Left lung (tissue), 4 donors: ENCODE measurements at regions not wholly inside any gene's neighbourhood (a gene's known extent, or its start where the extent isn't known, plus 50 kb on each side); places are given as distances from the start of the nearest gene placed in this dataset.

Experiments used
- ATAC-seq: fragments of 200-7000 bp; cut with Tn5 transposase; one replicate; pipeline ENCODE4 v1.9.1; 2020; ENCODE audit warnings: moderate library complexity
- DNase-seq, 4 donors: peaks; one replicate each; pipeline ENCODE4 v3.0.0-alpha.2; 2013 to 2020
- H3K27ac ChIP-seq, 2 donors: fragments of 200-600 bp; sonication (generic) in 1 of 2; one replicate each; pipeline versions ENCODE4 v1.5.0 to v1.8.0; 2020 to 2021
- H3K27me3 ChIP-seq, 2 donors: fragments of 200-600 bp; sonication (generic) in 1 of 2; one replicate each; pipeline versions ENCODE4 v1.5.0 to v1.8.0; 2020 to 2021
- H3K36me3 ChIP-seq, 2 donors: fragments of 200-600 bp; sonication (generic) in 1 of 2; one replicate each; pipeline versions ENCODE4 v1.5.0 to v1.8.0; 2020 to 2021
- H3K4me1 ChIP-seq, 2 donors: fragments of 200-600 bp; one replicate each; pipeline ENCODE4 v1.8.0; 2021
- H3K4me3 ChIP-seq, 2 donors: fragments of 200-600 bp; sonication (generic) in 1 of 2; one replicate each; pipeline versions ENCODE4 v1.5.0 to v1.8.0; 2020 to 2021; ENCODE audit warnings: mild to moderate bottlenecking in 1 of 2
- H3K9me3 ChIP-seq, 2 donors: fragments of 200-600 bp; sonication (generic) in 1 of 2; one replicate each; pipeline versions ENCODE4 v1.5.0 to v1.8.0; 2020 to 2021
- intact Hi-C, 2 donors: fragments of 100-400 bp; cut with DNase I; formaldehyde crosslinking; loops; one replicate each; pipeline versions ENCODE4 v1.11.2 to v1.14.2; 2022
- TF ChIP-seq, protein P1 (sequence below), 2 donors: fragments of 200-600 bp; sonication (generic) in 1 of 2; IDR thresholded peaks; one replicate each; pipeline versions ENCODE4 v1.5.0 to v1.8.0; 2021; ENCODE audit warnings: antibody characterized with exemption in 2 of 2
- donor health status: DM: no; HTN: yes; CAD: no.
- donor health status: DM: no; HTN: no; CAD: no.

DNA sequence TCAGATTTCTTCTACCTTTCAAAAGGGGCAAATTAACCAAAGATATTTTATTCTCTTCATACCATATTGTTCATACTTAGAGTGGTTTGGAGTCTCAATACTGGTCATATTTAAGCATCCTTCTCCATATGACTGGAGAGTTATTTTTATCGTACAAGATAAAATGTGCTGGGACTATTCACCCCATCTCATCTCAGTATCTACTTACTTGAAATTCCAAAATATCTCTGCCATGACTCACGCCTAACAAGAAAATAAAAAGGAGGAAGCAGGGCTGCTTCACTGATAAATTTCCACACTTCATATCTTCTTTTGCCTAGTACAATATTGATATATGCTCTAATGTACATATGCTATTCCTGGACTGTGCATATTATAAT, 277.9 kb upstream of the CDH9 start:
- Histone ChIP-seq H3K36me3 (no peaks in the 10 kb centered on the region), H3K9me3 (peaks cover 0 to 9% of the 10 kb centered on the region in 2 donors), H3K27me3 (no peaks in the 10 kb centered on the region), H3K27ac (no peak overlapping the region), H3K4me1 (no peaks in the 10 kb centered on the region), H3K4me3 (no peak overlapping the region)
- ATAC-seq (no peak), DNase-seq (no peak)
- TF ChIP-seq, protein P1, sequence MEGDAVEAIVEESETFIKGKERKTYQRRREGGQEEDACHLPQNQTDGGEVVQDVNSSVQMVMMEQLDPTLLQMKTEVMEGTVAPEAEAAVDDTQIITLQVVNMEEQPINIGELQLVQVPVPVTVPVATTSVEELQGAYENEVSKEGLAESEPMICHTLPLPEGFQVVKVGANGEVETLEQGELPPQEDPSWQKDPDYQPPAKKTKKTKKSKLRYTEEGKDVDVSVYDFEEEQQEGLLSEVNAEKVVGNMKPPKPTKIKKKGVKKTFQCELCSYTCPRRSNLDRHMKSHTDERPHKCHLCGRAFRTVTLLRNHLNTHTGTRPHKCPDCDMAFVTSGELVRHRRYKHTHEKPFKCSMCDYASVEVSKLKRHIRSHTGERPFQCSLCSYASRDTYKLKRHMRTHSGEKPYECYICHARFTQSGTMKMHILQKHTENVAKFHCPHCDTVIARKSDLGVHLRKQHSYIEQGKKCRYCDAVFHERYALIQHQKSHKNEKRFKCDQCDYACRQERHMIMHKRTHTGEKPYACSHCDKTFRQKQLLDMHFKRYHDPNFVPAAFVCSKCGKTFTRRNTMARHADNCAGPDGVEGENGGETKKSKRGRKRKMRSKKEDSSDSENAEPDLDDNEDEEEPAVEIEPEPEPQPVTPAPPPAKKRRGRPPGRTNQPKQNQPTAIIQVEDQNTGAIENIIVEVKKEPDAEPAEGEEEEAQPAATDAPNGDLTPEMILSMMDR (IDR thresholded peaks at IDR 0.05): no peak
- intact Hi-C loops: no loop called here

DNA sequence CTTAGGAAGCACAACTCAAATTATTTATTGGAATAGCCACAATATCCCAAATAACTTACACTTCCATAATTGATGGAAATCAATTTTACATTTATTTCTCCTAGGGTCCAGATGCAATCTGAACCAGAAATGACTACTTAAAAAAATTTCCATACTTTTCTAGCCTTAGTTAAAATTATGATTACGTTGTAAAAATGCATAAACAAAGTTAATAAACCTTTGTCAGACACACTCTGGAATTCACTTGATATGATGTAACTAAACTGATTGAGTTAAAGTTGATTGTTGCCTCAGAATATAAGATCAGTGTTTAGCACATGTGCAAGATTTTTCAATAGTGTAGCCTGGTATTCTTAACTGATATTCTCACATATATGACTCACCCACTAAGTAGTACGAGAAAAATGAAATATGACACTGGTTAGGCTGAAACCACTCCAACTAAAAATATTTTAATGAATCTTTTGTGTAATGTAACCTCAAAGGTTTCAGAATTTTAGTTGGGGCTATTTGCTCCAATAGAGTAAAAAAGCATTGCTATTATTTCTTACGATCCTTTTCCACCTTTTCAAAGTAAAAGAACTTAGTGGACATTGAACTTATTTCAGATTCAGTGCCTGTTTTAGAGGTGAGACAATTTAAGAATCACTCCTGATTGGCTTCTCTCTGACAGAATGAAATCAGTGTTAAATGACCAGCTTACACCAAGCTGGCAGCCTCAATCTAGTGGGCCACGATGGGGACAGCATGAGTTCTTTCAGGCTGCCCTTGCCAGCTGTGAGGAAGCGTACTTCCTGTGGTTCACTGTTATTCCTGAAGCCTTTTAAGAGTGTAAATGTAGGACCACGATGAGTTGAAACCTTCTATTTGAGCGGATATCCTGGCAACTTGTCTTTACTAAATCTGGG, 277.2 kb upstream of the CDH9 start:
- ATAC-seq: peak; percentile 27
- TF ChIP-seq, protein P1 (IDR thresholded peaks at IDR 0.05): no peak
- H3K4me3 ChIP-seq: no peak overlapping the region
- H3K36me3 ChIP-seq: no peaks in the 10 kb centered on the region
- intact Hi-C loops: no loop called here
- H3K27ac ChIP-seq: no peak overlapping the region
- peaks cover 0 to 9% of the 10 kb centered on the region in 2 donors for H3K9me3 ChIP-seq
- DNase-seq: no peak
- no peaks in the 10 kb centered on the region for H3K4me1 ChIP-seq
- H3K27me3 ChIP-seq: no peaks in the 10 kb centered on the region

DNA sequence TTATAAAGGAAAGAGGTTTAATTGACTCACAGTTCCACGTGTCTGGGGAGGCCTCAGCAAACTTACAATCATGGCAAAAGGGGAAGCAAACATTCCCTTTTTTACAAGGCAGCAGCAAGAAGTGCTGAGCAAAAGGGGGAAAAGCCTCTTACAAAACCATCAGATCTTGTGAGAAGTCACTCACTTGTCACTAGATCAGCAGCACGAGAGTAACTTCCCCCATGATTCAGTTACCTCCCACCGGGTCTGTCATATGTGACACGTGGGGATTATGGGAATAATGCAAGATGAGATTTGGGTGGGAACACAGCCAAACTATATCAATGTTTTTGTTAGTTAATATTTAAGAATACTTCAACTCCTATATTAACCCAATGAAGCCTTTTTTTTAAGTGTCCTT, 275.2 kb upstream of the CDH9 start:
- DNase-seq (no peak), ATAC-seq (no peak)
- TF ChIP-seq, protein P1 (IDR thresholded peaks at IDR 0.05): no peak
- Histone ChIP-seq H3K27ac (no peak overlapping the region), H3K9me3 (no peaks in the 10 kb centered on the region), H3K36me3 (no peaks in the 10 kb centered on the region), H3K27me3 (no peaks in the 10 kb centered on the region), H3K4me1 (no peaks in the 10 kb centered on the region), H3K4me3 (no peak overlapping the region)
- intact Hi-C loops: no loop called here

DNA sequence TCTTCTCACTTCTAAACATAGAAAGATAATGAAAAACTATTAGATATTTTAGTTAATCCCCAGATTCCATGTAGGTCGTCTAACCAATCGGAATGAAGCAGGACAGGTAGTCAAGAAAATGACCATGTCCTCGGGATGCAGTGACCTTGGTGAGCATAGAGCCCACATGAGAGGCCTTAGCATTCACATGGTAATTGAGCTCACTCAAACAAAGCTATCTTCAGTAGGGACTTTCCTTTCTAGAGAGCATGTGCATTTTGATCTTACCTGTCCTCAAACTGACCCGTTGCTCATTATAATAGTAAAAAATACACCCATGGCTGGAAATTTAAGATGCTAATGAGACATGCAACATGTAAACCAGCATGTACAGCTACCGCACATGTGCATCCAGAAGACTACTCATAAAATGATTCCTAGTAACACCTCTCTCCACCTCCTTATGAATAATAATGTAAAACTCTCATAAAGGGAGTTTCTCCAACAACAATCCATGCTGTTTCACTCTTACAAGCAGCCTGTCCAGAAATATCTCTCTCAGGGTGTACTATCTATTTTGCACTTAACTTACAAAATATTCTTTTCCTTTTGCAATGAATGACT, 274.0 kb upstream of the CDH9 start:
- H3K27me3 ChIP-seq: no peaks in the 10 kb centered on the region
- no peak for DNase-seq
- H3K27ac ChIP-seq: no peak overlapping the region
- intact Hi-C loops: no loop called here
- no peaks in the 10 kb centered on the region for H3K36me3 ChIP-seq
- H3K9me3 ChIP-seq: no peaks in the 10 kb centered on the region
- no peak overlapping the region for H3K4me3 ChIP-seq
- no peaks in the 10 kb centered on the region for H3K4me1 ChIP-seq
- TF ChIP-seq, protein P1 (IDR thresholded peaks at IDR 0.05): no peak
- ATAC-seq: no peak

DNA sequence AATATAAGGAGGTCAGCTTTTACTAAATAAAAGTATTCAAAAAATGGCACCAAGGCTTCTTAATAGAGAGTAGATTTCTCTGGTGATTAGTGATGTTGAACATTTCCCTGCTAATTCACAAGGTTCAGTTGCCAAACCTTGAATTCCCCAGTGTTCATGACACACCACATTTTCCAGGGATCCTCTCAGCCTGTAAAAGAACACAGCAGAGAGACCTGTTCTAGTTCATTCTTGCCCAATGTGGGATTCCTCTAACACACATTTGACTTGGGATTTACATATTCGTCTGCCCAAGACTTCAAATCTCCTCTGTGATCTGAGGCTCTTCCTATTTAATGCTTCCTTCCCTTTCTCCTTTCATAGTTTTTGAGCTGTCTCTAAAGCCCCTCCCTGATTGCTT, 273.2 kb upstream of the CDH9 start:
- intact Hi-C loops: no loop called here
- ATAC-seq (no peak), DNase-seq (no peak)
- H3K27ac ChIP-seq: no peak overlapping the region
- H3K4me1 ChIP-seq: no peaks in the 10 kb centered on the region
- H3K27me3 ChIP-seq: no peaks in the 10 kb centered on the region
- no peaks in the 10 kb centered on the region for H3K9me3 ChIP-seq
- no peaks in the 10 kb centered on the region for H3K36me3 ChIP-seq
- no peak overlapping the region for H3K4me3 ChIP-seq
- TF ChIP-seq, protein P1 (IDR thresholded peaks at IDR 0.05): no peak
